GM21390 (cell line): ENCODE measurements at regions not wholly inside any gene's neighbourhood (a gene's known extent, or its start where the extent isn't known, plus 50 kb on each side); places are given as distances from the start of the nearest gene placed in this dataset.

Source experiments
- ATAC-seq: cut with Tn5 transposase; IDR thresholded peaks from one replicate; pipeline ENCODE4 v1.9.1; 2021; ENCODE audit not compliant: unreplicated experiment

GRCh38 chr5:2008851-2009629 is 126.3 kb upstream of the IRX4 start:
- no peak for ATAC-seq

DNA sequence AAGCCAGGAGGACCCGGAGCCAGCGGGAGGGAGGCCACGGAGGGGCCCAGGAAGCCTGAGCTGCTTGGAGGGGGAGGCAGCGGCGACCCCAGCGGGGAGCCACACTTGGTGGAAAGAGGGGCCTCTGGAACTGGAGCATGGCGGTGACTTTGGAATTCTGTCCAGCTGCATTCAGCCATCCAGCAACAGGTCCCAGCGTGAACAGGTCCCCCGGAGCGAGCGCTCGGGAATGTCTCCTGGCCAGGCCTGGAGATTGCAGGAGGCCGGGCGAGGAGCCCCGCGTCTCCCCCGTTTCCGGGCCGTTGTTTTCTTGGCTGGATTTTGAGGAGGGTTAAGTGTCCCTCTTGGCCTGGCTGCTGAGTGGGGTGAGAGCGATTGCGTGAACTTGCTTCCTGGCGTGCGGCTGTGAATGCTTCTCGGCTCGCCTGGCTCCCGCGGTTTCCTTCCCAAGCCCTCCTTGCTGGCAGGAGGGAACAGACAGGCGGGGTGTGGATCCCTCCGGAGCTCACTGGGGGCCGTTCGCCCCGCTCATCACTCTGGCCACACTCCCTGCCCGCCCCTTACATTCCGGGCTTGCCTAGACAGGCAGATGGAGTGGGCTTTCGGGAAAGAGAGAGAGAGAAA is 125.3 kb upstream of the IRX4 start:
- ATAC-seq: no peak

DNA sequence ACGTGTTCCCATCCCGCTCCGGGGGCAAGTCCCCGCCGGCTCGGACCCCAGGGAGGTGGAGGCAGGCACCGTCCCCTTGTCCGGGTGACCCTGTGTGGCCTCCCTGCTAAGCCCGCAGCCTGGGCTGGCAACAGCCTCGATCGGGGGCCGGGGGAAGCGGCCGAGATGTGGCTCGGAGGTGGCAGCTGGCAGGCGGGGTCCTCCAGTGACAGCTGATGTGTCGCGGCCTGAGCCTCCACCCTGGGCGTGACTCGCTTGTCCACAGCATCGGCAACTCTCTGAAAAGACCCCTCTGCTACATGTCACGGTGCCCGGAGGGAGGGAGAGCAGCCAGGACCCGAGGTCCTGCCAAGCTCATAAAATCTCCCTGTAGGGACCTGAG is 124.8 kb upstream of the IRX4 start:
- no peak for ATAC-seq

GRCh38 chr5:2006971-2007291 is 124.2 kb upstream of the IRX4 start:
- no peak for ATAC-seq

DNA sequence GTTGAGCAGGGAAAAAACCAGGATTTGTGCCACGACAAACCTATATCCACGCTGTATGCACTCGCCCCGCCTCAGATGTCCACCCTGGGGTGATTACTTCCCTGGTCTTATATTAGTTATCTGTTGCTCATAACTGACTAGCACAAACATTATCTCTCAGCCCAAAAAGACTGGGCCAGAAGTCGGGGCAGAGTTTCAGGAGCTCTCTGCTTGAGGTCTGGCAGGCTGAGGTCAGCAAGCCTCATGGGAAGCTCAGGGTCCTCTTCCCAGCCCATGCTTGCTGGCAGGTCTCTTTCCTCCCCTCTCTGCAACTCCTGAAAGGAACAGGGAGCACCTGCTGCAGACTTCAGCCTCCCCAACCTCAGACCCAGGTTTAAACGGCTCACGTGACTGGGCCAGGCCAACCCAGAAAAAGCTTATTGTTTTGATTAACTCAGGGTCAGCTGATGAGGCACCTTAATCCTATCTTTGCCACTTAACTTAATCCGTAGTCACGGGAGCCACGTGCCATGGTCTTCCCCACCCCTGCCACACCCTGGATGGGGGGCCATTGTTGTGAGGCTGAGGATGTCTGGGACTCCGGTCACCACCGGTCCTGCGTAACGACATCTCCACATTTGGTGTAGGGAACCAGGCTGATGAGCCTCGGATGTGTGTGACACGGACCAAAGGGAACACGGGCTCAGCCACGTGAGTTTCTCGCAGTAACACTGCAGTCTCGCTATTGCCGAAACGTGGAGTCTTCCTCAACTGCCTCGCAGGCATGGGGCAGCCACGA is 123.7 kb upstream of the IRX4 start:
- ATAC-seq: no peak

DNA sequence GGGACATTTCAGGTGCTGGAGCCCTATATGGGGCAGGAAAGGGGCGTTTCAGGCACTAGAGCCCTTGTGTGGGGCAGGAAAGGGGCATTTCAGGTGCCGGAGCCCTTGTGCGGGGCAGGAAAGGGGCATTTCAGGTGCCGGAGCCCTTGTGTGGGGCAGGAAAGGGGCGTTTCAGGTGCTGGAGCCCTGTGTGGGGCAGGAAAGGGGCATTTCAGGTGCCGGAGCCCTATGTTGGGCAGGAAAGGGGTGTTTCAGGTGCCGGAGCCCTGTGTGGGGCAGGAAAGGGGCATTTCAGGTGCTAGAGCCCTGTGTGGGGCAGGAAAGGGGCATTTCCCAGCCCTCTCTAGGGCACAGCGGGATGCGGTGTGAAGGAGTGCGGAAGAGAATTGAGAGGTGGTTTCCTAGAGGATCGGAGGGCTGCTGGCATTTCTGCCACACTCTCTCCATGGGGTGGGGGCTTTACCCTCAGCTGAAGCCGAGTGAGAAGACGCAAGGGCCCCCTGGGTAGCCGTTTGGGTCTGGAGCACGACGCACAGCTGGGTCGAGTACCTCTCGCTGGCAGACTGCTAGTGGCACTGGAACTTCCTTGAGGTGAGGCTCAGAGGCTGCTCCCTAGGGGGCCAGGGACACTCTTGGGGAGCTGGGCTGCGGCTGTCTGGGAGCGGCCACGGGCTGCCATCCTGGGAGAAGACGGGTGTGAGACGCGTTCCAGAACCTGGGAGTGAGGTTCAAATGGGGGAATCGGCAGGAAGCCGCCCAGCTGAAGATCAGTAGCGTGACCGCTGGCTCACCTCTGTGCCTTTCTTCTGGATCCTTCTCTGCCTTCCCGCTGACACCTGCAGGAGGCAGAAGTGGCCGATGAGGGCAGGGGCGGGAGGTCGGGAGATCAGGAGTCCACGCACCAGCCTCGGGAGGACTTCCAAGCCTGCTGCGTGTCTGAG is 122.6 kb upstream of the IRX4 start:
- ATAC-seq: no peak

- ATAC-seq: no peak
Measured at GRCh38 chr5:2003690-2004365, 121.1 kb upstream of the IRX4 start.

- ATAC-seq: no peak
Measured at GRCh38 chr5:2003206-2003605, 120.5 kb upstream of the IRX4 start.

GRCh38 chr5:2001300-2001699 is 118.6 kb upstream of the IRX4 start:
- ATAC-seq: no peak

GRCh38 chr5:2000591-2000990 is 117.9 kb upstream of the IRX4 start:
- no peak for ATAC-seq

DNA sequence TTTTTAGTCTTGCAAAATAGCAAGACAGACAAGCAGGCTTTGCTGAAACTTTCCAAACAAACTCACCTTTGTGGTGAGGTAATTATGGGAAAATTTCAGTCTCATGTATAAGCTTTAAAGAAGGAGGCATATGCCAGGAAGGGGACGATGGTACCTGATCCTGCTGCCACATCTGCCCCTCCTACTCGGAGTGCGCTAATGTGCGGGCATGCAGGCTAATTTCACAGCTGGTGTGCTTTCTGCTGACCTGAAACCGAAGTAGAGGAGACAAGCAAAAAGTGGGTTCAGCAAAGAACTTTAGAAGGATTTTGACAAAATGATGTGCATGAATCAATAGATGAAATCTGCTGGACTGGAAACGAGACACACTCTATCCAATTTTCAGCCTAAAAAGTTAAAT is 117.1 kb upstream of the IRX4 start:
- ATAC-seq: no peak

- ATAC-seq: no peak
Measured at GRCh38 chr5:1998716-1999317, 116.1 kb upstream of the IRX4 start.

DNA sequence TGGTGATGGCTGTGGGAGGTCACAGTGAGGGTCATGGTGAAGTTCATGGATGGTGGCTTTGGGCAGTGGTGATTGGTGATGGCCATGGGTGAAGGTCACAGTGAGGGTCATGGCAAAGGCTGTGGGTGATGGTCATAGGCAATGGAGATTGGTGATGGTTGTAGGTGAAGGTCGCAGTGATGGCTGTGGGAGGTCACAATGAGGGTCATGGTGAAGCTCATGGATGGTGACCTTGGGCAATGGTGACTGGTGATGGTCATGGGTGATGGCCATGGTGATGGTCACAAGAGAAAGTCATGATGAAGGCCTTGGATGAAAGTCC is 115.6 kb upstream of the IRX4 start:
- no peak for ATAC-seq

DNA sequence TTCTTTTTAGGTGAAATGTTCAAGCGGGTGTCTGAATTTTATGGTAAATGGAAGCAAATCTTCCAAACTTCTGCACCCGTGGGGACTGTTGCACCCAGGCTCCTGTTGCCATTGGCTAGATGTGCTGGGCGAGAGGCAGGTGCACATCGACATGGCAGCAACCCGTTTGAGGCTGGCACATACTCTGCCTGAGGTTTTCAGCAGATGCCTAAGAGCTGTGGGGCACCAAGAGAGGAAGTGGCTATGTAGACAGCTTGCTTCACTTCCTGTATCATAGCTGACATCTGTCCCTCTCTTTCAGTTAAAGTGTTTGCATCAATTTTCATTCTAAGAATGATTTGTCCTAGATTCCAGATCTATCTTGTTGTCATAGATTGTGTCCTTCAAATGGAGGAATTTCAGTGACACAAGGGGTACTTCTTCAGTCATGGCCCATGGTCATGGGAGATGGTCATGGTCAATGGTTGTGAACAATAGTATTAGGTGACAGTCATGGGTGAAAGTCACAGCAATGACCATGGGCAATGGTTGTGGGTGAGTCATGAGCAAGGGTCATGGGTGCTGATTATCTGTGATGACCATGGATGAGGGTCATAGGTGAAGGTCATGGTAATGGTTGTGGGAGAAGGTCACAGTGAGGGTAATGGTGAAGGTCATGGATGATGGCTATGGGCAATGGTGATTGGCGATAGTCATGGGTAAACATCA is 115.1 kb upstream of the IRX4 start:
- ATAC-seq: no peak

DNA sequence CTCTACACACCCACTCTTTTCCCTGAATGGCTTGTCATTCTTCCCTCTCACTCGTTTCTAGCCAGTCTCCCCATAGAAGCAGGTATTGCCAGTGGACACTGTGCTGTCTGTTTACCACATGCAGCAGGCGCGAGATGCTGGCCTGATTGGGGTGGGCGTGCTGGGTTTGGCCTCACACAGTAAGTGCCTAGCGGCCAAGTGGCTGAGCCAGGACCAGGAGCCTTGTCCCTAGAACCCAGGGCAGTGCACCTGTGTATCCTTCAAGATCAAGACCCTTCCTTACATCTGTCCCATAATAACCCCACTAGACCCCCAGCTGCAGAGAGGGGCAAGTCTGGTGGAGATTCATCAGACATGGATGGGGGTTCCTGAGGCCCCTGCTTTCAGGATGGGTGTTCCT is 112.8 kb upstream of the IRX4 start:
- ATAC-seq: no peak

- ATAC-seq: no peak
Measured at GRCh38 chr5:1987471-1987870, 104.7 kb upstream of the IRX4 start.

DNA sequence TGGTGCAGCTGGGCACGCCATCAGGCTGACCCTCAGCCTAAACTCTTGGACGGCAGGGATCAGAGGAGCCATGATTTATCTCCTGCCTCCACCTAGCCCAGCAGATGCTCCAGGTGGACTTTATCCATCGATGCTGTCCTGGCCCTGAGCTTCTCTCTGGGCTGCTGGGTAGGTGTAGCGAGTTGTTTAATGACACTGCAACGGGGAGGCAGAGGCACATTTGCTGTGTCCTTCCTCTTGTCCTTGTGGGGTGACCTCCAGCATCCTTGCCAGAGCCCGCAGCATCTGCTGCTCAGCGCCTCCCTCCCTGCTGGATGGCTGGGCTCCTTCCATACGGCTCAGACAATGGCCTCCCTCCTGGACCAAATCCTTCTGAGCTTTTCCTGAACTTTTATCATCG is 103.1 kb upstream of the IRX4 start:
- ATAC-seq: no peak

DNA sequence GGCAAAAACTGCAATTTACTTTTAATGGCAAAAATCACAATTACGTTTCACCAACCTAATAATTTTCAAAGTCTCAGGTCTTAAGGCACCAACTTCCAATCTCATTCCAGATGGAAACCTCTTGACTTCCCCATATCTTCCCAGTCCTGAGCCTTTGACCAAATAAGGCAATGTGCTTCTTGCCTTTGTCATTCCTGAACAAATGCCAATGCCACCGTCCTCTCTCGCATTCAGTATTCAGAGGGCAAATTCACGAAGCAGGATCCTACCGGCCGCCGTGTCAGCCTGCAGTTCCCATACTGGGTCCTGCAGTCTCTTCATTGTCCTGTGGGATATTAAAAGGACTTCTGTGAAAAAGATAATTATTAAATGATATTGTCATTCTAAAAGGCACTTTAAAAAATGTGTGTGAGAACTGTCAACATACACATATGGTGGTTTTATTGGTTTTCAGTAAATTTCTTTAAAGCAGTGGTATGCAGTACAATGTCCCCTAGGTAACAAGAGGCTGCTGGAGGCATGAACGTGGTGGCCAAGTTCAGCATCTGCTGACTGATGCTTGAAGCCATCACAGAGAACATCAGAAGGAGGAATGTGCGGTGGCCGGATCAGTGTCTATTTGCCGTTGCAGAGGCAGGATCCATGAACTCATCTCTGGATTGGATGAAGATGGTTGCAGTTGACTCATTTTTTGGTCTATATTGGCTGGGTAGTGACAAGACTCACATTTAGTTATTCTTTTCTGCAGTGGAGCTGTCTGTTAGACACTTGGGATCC is 101.4 kb upstream of the IRX4 start:
- no peak for ATAC-seq

DNA sequence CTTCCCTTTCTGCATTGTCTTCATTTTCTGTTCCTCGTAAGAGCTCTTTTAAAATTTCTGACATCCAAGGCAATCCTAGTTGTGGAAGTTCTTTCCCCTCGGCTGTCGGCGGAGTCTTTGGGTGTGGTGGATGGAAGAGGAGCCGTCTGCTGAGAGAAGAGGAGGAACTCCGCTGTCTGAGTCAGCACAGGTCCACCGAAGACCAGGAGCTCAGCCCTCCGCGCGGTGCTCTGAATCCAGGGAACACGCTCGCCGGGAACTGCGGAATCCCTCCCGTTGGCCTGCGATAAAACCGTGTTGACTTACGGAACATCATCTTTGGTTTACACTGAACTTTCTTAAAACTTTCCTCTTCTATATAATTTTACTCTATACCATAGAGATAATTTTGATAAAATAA is 100.7 kb upstream of the IRX4 start:
- ATAC-seq: no peak
